GM12801 (cell line): ENCODE measurements at regions not wholly inside any gene's neighbourhood (a gene's known extent, or its start where the extent isn't known, plus 50 kb on each side); places are given as distances from the start of the nearest gene placed in this dataset.

Source experiments
- CTCF ChIP-seq: IDR thresholded peaks from one replicate; pipeline ENCODE4 v1.5.1; 2011; ENCODE audit warnings: control low read depth; ENCODE audit not compliant: insufficient read length; ENCODE audit errors: extremely low read depth

- TF ChIP-seq CTCF = no peak
These were observed 450.2 kb downstream of the PLCL1 start for GRCh38 chr2:198254536-198255090.

GRCh38 chr2:198253995-198254394 lies 449.6 kb downstream of the PLCL1 start:
- TF ChIP-seq CTCF = no peak

GRCh38 chr2:198252472-198252871 lies 448.1 kb downstream of the PLCL1 start:
- TF ChIP-seq CTCF = no peak

GRCh38 chr2:198242093-198242492 lies 437.7 kb downstream of the PLCL1 start:
- no peak for TF ChIP-seq CTCF

- no peak for TF ChIP-seq CTCF
These were observed 434.0 kb downstream of the PLCL1 start for GRCh38 chr2:198238429-198238828.

- TF ChIP-seq CTCF = no peak
These were observed 431.9 kb downstream of the PLCL1 start for GRCh38 chr2:198236338-198236737.

GRCh38 chr2:198232281-198232680 lies 427.9 kb downstream of the PLCL1 start:
- no peak for TF ChIP-seq CTCF
